ENCODE measurements at regions not wholly inside any gene's neighbourhood (a gene's known extent, or its start where the extent isn't known, plus 50 kb on each side); places are given as distances from the start of the nearest gene placed in this dataset.

- Histone ChIP-seq H3K79me2 (ENCODE audit: control insufficient read depth, insufficient read depth, low read length) (no peaks in the 10 kb centered on the region), H3K27me3 (ENCODE audit: control insufficient read depth, extremely low read depth, insufficient read depth, low read length) (no peaks in the 10 kb centered on the region), H3K9ac (ENCODE audit: control insufficient read depth, extremely low read depth, insufficient read depth, low read length) (no peak overlapping the region), H4K20me1 (ENCODE audit: control insufficient read depth, extremely low read depth, insufficient read depth, low read length) (no peaks in the 10 kb centered on the region), H3K9me1 (ENCODE audit: control insufficient read depth, extremely low read depth, insufficient read depth, low read length) (no peaks in the 10 kb centered on the region), H3K4me1 (ENCODE audit: control insufficient read depth, extremely low read depth, insufficient read depth, low read length) (no peaks in the 10 kb centered on the region), H2AFZ (ENCODE audit: control insufficient read depth, low read length) (no peak overlapping the region), H3K4me2 (ENCODE audit: control insufficient read depth, extremely low read depth, insufficient read depth, low read depth, low read length) (no peak overlapping the region), H3K9me3 (ENCODE audit: control insufficient read depth, low read depth, low read length) (no peaks in the 10 kb centered on the region), H3K4me3 (ENCODE audit: control insufficient read depth in 2 of 3, extremely low read depth in 1 of 3, insufficient read depth in 2 of 3, low read depth in 1 of 3, low read length in 3 of 3) (no peak overlapping the region), H3K27ac (ENCODE audit: control insufficient read depth, insufficient read depth, low read length) (no peak overlapping the region), H3K36me3 (ENCODE audit: control insufficient read depth in 2 of 2, extremely low read depth in 1 of 2, insufficient read depth in 2 of 2, low read length in 2 of 2) (no peaks in the 10 kb centered on the region)
- no peak for FAIRE-seq
- TF ChIP-seq CTCF (optimal IDR thresholded peaks at IDR 0.05 in 1 of 3, IDR thresholded peaks at IDR 0.05 in 1 of 3, conservative IDR thresholded peaks at IDR 0.05 in 1 of 3; ENCODE audit: extremely low read depth in 1 of 3, insufficient read depth in 2 of 3, low read length in 3 of 3), result no peak
- no peak for TF ChIP-seq EZH2 (IDR thresholded peaks at IDR 0.05; ENCODE audit: low read length)
- no peak for DNase-seq (ENCODE audit: low read depth, low spot score)
- dilution Hi-C loops (cut with MboI; ENCODE audit: extremely low pct_ligation_motif_present, low sequenced_read_pairs), result no loop called here
Observed at GRCh38 chr6:94463306-94463705, 1043.9 kb upstream of the EPHA7 start.

- H3K79me2 ChIP-seq (ENCODE audit: control insufficient read depth, insufficient read depth, low read length), result no peaks in the 10 kb centered on the region
- TF ChIP-seq EZH2 (IDR thresholded peaks at IDR 0.05; ENCODE audit: low read length) (no peak), CTCF (optimal IDR thresholded peaks at IDR 0.05 in 1 of 3, IDR thresholded peaks at IDR 0.05 in 1 of 3, conservative IDR thresholded peaks at IDR 0.05 in 1 of 3; ENCODE audit: extremely low read depth in 1 of 3, insufficient read depth in 2 of 3, low read length in 3 of 3) (no peak)
- dilution Hi-C loops (cut with MboI; ENCODE audit: extremely low pct_ligation_motif_present, low sequenced_read_pairs), result no loop called here
- H3K4me1 ChIP-seq (ENCODE audit: control insufficient read depth, extremely low read depth, insufficient read depth, low read length), result no peaks in the 10 kb centered on the region
- H3K36me3 ChIP-seq (ENCODE audit: control insufficient read depth in 2 of 2, extremely low read depth in 1 of 2, insufficient read depth in 2 of 2, low read length in 2 of 2), result no peaks in the 10 kb centered on the region
- DNase-seq (ENCODE audit: low read depth, low spot score) (no peak), FAIRE-seq (no peak)
- H3K27ac ChIP-seq (ENCODE audit: control insufficient read depth, insufficient read depth, low read length), result no peak overlapping the region
- H3K9ac ChIP-seq (ENCODE audit: control insufficient read depth, extremely low read depth, insufficient read depth, low read length), result no peak overlapping the region
- no peak overlapping the region for H3K4me3 ChIP-seq (ENCODE audit: control insufficient read depth in 2 of 3, extremely low read depth in 1 of 3, insufficient read depth in 2 of 3, low read depth in 1 of 3, low read length in 3 of 3)
- H2AFZ ChIP-seq (ENCODE audit: control insufficient read depth, low read length), result no peak overlapping the region
- no peaks in the 10 kb centered on the region for H3K9me1 ChIP-seq (ENCODE audit: control insufficient read depth, extremely low read depth, insufficient read depth, low read length)
- no peaks in the 10 kb centered on the region for H4K20me1 ChIP-seq (ENCODE audit: control insufficient read depth, extremely low read depth, insufficient read depth, low read length)
- H3K4me2 ChIP-seq (ENCODE audit: control insufficient read depth, extremely low read depth, insufficient read depth, low read depth, low read length), result no peak overlapping the region
- H3K27me3 ChIP-seq (ENCODE audit: control insufficient read depth, extremely low read depth, insufficient read depth, low read length), result no peaks in the 10 kb centered on the region
- no peaks in the 10 kb centered on the region for H3K9me3 ChIP-seq (ENCODE audit: control insufficient read depth, low read depth, low read length)
Observed at GRCh38 chr6:94462231-94462630, 1042.9 kb upstream of the EPHA7 start.
